GM21825 (cell line): ENCODE measurements at regions not wholly inside any gene's neighbourhood (a gene's known extent, or its start where the extent isn't known, plus 50 kb on each side); places are given as distances from the start of the nearest gene placed in this dataset.
"Not testable (repeated sequence)": the region's sequence is repeated elsewhere in the genome, so short reads cannot be mapped to it uniquely, and the experiment has no call there.

Source experiments
- ATAC-seq: cut with Tn5 transposase; IDR thresholded peaks from one replicate; pipeline ENCODE4 v1.9.1; 2021; ENCODE audit warnings: mild to moderate bottlenecking, moderate library complexity; ENCODE audit not compliant: unreplicated experiment

DNA sequence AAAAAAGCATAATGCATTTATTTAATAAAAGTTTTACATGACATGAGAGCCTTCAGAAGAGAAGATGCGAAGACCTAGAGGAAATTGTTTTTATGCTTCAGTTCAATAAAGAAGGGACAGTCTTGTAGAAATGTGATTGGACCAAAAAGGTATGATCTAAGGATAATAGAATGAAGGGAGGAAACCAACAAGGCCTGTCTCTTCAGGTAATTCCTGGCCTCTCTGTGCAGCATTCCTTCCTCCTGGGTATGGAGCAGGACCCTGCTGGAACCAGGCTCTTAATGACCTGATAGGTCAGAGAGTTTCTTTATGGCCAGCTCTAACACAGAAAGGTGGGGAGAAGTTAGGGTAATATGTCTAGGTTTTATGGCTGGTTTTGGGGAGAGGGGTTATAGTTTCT is 162.8 kb upstream of the HEY2 start:
- ATAC-seq = no peak

DNA sequence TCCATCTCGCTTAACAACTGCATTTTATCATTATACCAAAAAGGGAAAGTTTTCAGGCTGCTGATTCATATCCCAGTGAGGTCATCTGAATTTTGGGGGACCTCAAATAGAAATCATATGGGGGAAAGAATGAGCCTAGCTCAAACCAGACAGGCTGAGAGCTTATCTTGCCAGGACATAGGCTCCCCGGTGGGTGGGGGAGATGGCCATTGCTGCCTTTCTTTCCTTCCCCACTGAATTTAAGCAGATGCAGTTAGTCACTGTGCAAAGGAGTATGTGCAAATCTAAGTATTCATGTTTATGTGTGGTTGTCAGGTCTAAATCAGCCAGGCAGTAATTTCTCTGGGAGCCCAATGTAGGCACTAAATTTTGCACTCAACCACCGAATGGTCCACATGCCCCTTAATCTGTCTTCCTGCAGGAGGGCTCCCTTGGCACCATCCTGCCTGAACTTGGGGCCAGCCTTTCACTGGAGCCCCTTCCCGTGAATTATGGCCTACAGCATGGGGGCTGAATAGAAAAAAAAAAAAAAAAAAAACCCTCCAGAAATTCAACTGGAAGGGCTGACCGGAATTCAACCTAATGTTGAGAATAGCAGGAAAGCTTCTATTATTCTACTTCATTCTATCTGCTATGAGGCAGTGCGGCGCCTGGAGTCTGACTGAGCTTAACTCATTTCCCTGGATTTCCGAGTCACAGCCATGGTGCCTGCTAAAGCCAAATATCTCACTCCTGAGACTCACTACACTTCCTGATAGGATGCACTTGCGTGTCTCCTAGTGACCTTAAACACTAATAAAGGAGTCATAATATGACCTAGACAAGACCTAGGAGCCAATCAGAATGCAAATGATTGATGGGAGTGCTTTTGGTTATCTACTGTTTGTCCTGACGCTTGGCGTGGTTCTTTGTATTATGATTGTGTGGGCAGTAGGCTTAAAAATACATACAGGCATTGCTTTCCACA is 161.5 kb upstream of the HEY2 start:
- ATAC-seq = no peak

GRCh38 chr6:125591796-125592195 is 157.6 kb upstream of the HEY2 start:
- not testable (repeated sequence) for ATAC-seq

DNA sequence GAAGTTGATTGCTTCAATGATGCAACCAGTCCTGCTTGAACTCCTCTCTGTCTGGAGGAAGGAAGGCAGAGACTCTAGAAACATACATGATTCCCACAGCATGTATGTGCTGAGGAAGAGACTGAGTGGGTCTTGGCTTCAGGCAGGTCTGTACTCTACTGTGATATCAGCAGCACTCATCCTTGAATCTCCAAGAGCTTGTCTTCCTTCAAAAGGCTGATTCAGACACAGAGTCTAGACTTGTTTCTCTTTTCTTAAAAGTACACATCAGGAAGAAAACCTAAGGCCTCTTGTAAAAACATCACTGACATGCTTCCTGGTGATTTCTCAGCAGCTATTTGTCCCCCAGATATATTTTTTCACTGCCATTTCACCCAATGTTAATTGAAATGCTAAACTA is 155.7 kb upstream of the HEY2 start:
- ATAC-seq = no peak

- no peak for ATAC-seq
Measured at GRCh38 chr6:125596020-125596419, 153.4 kb upstream of the HEY2 start.

- ATAC-seq = peak; percentile 70
Measured at GRCh38 chr6:125597411-125598253, 151.8 kb upstream of the HEY2 start.

DNA sequence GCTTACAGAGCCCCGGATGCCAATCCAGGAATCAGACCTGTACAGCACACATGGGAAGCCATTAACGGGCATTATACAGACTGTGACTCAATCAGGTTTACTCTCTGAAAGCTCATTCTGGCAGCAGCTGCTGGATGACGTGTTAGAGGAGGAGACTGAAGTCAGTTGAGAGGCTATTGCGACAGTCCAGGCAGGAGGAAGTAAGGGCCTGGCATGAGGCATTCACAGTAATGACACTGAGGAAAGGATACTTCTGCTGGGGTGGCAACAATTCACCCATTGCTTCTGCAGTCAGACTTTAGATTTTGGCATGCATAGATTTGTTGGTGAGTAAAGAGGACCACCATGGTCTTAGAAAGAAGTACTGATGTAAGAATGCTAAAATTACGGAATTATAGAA is 151.0 kb upstream of the HEY2 start:
- ATAC-seq = no peak

DNA sequence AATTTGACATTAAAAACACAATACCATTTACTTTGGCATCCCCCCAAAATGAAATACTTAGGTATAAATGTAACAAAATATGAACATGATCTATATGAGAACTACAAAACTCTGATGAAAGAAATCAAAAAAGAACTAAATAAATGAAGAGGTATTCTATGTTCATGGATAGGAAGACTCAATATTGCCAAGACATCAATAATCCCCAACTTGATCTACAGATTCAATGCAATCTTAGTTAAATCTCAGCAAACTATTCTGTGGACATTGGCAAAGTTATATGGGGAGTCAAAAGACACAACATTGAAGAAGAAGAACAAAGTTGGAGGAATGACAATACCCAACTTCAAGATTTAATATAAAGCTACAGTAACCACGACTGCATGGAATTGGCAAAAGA is 145.2 kb upstream of the HEY2 start:
- ATAC-seq = no peak

DNA sequence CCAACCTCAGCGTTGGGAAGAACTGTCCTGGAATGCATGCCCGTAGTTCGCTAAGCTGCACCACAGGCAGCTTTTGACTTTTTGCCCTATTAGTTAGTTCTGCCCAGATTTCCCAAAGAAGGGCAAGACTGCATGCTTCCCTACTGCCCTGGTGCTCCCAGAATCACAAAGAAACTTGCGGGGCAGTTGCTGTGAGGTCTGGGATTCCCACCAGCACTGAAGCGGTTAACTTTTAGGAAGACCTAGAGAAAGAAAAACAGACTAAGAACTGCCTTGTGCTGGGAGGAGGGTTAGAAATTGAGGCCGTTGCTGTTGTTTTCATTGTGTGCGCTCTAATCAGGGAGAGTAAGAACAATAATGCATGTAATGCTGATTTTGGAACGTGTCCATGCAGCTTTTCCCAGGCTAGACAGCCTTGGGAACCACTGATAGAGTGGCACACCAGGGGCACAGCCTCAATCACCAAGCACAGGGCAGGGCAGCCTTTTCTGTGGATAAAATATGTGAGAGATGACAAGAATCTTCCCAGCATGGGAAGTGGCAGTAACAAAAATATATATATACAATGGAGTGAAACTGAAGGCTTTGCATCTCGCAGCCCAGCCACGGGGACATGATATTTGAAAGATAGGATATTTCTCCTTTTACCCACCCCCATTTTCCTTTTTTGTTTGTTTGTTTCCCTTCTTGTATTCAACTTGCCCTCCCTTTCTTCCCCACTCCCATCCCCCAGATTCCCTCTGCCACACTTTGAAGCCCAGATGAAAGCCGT is 137.7 kb upstream of the HEY2 start:
- ATAC-seq = no peak

DNA sequence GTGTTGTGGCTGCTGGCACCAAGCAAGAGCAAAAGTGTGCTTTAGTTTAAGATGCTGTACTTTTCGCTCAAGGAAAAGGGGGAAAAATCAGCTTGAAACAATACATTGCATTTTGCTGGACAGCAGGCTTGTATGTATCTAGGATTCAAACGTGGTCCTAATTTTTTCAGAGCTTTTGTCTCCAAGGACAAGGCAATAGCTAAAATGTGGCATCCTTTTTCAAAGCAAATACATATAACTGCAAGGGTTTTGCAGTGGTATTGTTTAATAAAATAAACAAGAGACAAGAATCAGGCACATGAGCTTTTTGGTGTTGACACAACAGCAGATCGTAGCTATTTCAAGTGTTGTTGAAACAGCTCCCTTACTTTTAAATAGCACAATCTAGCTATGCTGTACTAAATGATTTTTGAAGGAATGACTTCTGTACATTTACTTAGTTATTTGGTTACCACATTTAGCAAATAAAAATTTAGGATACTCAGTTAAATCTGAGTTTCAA is 137.0 kb upstream of the HEY2 start:
- no peak for ATAC-seq

DNA sequence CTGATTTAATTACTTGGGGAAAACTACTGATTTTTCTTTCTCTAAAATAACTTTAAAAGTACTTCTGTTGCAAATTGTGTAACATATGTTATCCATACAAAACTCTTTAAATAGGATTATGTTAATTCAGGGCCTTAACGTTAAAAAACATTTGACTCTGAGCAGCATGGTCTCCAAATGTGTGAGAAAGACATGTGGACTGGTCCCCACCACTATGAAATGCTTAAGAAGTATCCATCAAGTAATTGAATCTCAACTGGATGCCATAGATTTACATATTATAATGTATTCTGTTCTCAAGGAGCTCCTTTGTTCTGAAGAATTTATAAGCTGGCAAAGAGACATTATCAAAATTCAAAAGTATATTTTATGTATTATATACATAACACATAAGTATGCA is 130.8 kb upstream of the HEY2 start:
- ATAC-seq = no peak

DNA sequence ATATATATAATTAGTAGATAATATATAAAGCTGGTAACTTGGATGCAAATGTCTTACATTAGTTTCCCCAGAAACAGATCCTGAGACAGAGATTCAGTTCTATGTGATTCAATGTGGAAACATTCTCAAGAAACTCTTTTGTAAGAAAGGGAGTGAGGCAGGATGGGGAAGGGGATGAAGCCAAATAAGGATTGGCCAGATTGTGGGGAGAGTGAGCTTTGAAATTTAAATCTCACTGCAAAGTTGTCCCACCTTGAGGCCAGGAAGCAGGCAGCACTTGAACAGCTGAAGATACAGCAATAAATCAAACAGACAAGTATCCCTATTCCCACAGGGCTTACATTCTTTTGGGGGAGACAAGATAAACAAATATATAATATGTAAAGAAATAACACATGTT is 126.3 kb upstream of the HEY2 start:
- ATAC-seq = no peak

DNA sequence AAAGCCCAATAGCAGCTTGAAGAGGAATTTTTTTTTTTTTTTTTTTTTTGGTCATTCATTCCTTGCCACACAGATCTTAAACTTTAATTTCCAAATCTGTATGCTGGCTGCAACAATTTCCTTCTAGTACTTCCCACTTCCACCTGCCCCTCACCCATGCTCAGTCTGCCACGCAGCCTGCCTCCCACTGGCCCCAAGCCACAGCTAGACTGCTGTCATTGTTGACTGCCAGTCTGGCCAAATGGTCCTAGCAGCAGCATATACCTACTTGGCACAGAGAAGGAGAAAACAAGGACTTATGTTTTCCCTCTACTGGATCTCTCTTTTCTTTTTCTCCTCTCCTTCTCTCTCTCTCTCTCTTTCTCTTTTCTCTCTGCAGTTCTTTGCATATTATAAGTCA is 118.3 kb upstream of the HEY2 start:
- no peak for ATAC-seq

DNA sequence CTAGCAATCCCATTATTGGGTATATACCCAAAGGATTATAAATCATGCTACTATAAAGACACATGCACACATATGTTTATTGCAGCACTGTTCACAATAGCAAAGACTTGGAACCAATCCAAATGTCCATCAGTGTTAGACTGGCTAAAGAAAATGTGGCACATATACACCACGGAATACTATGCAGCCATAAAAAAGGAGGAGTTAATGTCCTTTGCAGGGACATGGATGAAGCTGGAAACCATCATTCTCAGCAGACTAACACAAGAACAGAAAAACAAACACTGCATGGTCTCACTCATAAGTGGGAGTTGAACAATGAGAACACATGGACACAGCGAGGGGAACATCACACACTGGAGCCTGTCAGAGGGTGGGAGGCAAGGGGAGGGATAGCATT is 113.4 kb upstream of the HEY2 start:
- not testable (repeated sequence) for ATAC-seq

DNA sequence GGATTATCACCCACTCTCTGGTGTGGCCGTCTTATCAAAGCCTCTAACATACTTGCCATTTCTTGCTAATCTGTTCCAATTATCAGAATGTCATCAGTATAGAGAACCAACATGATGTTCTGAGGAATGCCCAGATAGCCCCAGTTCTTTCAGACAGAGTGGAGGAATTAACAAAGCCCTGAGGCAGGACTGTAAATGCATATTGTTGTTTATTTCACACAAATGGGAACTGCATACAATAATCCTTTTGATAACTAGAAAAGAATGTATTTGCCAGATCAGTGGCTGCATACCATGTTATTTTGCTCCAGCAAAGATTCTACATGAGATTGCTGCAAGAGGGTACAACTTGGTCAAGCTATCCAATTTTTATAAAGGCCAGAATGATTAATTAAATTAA is 112.8 kb upstream of the HEY2 start:
- ATAC-seq = no peak

DNA sequence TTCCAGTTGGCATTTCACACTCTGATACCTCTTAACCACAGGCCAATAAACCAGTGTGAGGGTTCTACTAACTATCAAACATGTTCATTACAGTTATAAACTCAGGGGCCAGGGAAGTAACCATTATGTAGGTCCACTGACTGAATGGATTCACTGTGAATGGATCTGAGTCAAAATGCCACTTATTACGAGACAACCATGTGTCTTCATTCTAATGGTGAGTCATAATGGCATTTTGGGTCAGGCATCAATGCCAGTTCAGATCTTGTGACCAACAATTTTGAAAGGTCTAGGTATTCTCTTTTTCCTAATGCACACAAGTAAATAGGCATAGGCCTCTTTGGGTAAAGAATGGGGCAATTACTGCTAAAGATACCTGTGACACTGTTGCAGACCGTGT is 112.2 kb upstream of the HEY2 start:
- no peak for ATAC-seq

DNA sequence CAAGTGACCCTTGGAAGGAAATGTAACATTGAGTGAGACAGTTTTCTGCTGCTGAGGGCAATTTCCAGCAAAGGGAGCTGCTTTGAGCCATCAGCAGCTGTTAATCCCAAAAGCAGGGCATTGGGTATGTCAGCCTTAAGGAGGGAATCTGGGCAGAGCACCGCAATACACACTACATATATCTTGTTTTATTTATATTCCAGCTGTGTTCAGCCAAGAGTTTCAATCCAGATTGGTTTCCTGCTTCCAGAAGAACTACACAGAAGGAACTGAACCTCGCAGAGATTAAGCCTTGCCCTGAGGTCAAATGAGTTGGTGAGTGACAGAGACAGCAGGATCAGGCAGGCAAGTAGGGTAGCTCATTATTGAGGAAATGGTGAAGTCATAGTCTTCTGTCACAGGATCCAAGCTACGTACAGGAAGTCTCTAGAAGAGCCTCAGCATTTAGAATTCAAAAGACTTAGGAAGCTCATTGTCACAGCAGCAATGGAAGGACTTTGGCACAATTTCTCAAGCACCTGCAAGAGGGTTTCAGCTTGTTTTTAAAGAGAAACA is 109.9 kb upstream of the HEY2 start:
- ATAC-seq = no peak

DNA sequence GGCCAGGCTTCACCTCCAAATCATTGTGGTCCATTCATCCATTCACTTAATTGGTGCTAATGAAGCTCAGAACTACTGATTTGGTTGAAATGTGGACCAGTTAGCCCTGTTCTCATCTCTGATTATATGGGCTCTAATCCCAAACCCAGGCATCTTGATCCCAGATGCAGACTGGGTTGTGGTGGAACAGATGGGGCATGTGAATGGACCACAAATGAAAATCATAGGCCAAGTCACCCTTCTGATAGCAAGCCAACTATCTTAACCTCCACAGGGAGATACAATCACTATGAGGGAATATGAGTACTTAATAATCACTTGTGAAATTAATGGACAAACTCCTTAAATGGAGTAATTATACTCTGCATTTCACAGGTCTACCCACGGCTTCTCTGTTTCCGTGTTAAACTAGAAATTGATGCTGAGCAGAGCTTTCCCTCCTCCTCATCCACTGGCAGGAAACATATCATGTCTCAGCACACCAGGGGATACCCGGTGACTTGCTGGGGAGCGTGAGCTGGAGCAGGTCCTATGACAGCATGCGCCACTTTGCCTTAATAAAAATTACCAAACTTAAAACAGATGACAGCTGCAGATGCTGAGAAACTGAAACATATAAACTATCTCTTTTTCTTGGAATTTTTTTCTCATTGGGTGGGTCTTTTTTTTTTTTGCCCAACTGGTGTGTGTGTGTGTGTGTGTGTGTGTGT is 108.8 kb upstream of the HEY2 start:
- ATAC-seq = no peak

DNA sequence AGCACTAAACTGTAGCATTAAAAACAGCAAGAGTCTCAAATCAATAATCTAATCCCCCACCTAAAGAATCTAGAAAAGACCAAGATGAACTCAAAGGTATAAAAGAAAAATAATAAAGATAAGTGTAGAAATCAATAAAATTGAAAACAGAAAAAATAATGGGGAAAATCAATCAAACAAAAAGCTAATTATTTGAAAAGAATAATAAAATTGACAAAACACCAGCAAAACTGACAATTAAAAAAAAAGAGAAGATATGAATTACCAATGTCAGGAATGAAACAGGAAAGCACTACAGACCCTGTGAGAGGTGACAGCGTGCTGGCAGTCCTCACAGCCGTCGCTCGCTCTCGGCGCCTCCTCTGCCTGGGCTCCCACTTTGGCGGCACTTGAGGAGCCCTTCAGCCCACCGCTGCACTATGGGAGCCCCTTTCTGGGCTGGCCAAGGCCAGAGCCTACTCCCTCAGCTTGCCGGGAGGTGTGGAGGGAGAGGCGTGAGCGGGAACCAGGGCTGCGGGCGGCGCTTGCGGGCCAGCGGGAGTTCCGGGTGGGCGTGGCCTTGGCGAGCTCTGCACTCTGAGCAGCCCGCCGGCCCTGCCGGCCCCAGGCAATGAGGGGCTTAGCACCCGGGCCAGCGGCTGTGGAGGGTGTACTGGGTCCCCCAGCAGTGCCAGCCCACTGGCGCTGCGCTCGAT is 105.3 kb upstream of the HEY2 start:
- ATAC-seq = not testable (repeated sequence)
